GM20431 (cell line): ENCODE measurements at regions not wholly inside any gene's neighbourhood (a gene's known extent, or its start where the extent isn't known, plus 50 kb on each side); places are given as distances from the start of the nearest gene placed in this dataset.

Experiments
- in situ Hi-C: fragments of 300-500 bp; cut with MseI, MboI; formaldehyde crosslinking; loops from one replicate; pipeline ENCODE4 v1.15.0; 2020; ENCODE audit warnings: low sequenced_read_pairs; ENCODE audit not compliant: unreplicated experiment

- in situ Hi-C loops = no loop called here
These were observed 249.1 kb downstream of the COL12A1 start for GRCh38 chr6:74956559-74957428.

GRCh38 chr6:74953708-74954107, 252.1 kb downstream of the COL12A1 start:
- in situ Hi-C loops = no loop called here

GRCh38 chr6:74946961-74947360, 258.9 kb downstream of the COL12A1 start:
- in situ Hi-C loops = no loop called here

GRCh38 chr6:74942130-74942529, 263.7 kb downstream of the COL12A1 start:
- in situ Hi-C loops = no loop called here

GRCh38 chr6:74941424-74941823, 264.4 kb downstream of the COL12A1 start:
- in situ Hi-C loops = no loop called here

GRCh38 chr6:74939721-74940620, 265.9 kb downstream of the COL12A1 start:
- in situ Hi-C loops = no loop called here

GRCh38 chr6:74939151-74939708, 266.6 kb downstream of the COL12A1 start:
- in situ Hi-C loops = no loop called here

- in situ Hi-C loops = no loop called here
These were observed 267.9 kb downstream of the COL12A1 start for GRCh38 chr6:74937936-74938335.

GRCh38 chr6:74936886-74937285, 269.0 kb downstream of the COL12A1 start:
- in situ Hi-C loops = no loop called here

GRCh38 chr6:74932232-74932888, 273.5 kb downstream of the COL12A1 start:
- in situ Hi-C loops = no loop called here

- in situ Hi-C loops = no loop called here
These were observed 274.3 kb downstream of the COL12A1 start for GRCh38 chr6:74931558-74931957.

GRCh38 chr6:74928203-74928602, 277.6 kb downstream of the COL12A1 start:
- in situ Hi-C loops = no loop called here

GRCh38 chr6:74927299-74927698, 278.6 kb downstream of the COL12A1 start:
- in situ Hi-C loops = no loop called here

- in situ Hi-C loops = no loop called here
These were observed 280.2 kb downstream of the COL12A1 start for GRCh38 chr6:74925683-74926082.

GRCh38 chr6:74914888-74915287, 291.0 kb downstream of the COL12A1 start:
- in situ Hi-C loops = no loop called here

- in situ Hi-C loops = no loop called here
These were observed 293.6 kb downstream of the COL12A1 start for GRCh38 chr6:74912234-74912633.

- in situ Hi-C loops = no loop called here
These were observed 303.0 kb downstream of the COL12A1 start for GRCh38 chr6:74902846-74903245.

GRCh38 chr6:74902089-74902488, 303.8 kb downstream of the COL12A1 start:
- in situ Hi-C loops = no loop called here

GRCh38 chr6:74901576-74901975, 304.3 kb downstream of the COL12A1 start:
- in situ Hi-C loops = no loop called here

- in situ Hi-C loops = no loop called here
These were observed 306.4 kb downstream of the COL12A1 start for GRCh38 chr6:74899416-74899815.
